HFF-Myc (cell line): ENCODE measurements at regions not wholly inside any gene's neighbourhood (a gene's known extent, or its start where the extent isn't known, plus 50 kb on each side); places are given as distances from the start of the nearest gene placed in this dataset.

ENCODE experiments used
- DNase-seq: peaks from one replicate; pipeline ENCODE4 v3.0.0-alpha.2; 2011; ENCODE audit warnings: low read depth; ENCODE audit errors: extremely low read depth
- H3K4me3 ChIP-seq: replicated peaks from 2 replicates; pipeline ENCODE4 v1.5.1; 2011; ENCODE audit warnings: low read depth, mild to moderate bottlenecking, control low read depth, low read length
- TF ChIP-seq, protein P1 (sequence below): IDR thresholded peaks from 2 replicates; pipeline ENCODE4 v1.5.1; 2012; ENCODE audit warnings: mild to moderate bottlenecking, low read depth, low read length, control low read depth; ENCODE audit errors: missing control alignments

DNA sequence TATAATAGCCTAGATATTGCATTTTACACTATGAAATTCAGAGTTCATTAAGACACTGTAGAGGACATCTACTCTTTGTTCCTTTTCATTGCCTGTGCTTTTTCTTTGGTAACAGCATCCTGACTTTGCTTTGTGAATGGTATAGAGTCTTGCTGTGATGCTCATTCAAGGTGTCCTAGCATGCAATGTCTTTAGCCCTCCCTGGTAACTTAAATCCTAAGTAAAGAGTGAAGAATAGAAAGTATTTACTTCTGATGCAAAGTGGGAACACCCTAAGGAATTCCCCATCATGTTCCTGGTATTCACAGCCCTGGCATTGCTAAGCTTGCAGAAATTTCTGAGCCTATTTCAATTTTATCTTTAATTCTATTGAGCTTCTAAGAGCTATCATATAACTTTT, 400.1 kb downstream of the FAT4 start:
- TF ChIP-seq, protein P1, sequence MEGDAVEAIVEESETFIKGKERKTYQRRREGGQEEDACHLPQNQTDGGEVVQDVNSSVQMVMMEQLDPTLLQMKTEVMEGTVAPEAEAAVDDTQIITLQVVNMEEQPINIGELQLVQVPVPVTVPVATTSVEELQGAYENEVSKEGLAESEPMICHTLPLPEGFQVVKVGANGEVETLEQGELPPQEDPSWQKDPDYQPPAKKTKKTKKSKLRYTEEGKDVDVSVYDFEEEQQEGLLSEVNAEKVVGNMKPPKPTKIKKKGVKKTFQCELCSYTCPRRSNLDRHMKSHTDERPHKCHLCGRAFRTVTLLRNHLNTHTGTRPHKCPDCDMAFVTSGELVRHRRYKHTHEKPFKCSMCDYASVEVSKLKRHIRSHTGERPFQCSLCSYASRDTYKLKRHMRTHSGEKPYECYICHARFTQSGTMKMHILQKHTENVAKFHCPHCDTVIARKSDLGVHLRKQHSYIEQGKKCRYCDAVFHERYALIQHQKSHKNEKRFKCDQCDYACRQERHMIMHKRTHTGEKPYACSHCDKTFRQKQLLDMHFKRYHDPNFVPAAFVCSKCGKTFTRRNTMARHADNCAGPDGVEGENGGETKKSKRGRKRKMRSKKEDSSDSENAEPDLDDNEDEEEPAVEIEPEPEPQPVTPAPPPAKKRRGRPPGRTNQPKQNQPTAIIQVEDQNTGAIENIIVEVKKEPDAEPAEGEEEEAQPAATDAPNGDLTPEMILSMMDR, result no peak
- no peak overlapping the region for H3K4me3 ChIP-seq

DNA sequence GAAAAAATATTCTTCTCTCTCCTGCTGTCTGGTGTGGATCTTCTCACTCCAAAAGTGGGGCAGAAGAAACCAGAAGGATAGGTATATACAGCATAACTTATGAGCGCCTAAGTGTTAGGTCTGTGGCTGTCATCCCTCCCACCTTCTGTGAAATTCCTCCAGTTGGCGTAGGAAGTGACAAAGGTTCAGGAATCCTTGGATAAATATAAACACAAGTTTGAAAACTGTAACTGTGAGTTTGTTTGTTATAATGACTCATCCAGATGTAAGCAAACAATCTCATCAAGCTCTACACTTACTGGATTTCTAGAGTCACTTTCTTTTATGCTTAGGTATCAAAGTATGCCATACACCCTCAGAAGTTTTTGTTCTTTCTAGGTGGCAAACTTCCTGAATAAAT, 405.2 kb downstream of the FAT4 start:
- DNase-seq, result no peak
- TF ChIP-seq, protein P1, result no peak
- H3K4me3 ChIP-seq, result no peak overlapping the region

More for the DNA sequence above, 400.1 kb downstream of the FAT4 start:
- DNase-seq, result no peak

DNA sequence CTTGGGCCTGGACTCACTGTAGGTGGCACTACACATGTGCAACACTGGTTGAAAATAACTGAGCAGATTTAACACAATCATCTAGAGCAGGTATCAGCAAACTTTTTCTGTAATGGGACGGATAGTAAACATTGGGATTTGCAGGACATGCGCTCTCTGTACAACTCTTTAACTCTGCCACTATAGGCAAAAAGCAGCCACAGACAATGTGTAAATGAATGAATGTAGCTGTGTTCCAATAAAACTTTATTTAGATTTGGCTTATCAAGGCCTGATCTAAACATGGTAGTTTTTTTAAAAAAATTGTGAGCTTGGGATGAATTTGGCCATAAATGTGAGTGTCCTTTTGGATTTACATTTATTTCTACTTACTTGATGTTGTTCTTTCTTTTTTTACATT, 407.3 kb downstream of the FAT4 start:
- no peak overlapping the region for H3K4me3 ChIP-seq
- TF ChIP-seq, protein P1, result no peak
- no peak for DNase-seq

DNA sequence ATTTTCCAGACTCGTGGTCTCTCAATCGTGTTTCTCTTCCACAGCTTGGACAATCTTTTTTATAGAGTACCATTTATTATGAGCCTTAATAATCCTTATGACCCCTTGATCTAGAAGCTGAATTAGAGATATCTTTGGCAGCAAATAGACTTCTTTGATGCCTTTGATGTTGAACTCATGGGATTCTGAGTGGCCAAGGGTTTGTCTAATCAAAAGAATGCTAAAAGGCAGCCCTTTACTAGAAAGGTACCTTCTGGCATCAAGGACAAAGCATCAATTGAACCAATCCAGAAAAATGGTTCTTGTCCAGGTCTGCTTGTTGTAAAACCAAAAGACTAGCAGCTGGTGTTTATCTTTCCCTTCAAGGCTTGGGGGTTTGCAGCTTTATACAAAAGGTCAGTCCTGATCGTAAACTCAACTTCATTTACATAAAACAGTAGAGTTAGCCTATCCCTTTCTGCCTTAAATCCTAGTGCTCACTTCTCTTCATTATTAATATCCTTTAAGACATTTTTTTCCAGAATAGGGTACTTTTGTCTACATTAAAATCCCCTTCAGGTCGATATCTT, 411.3 kb downstream of the FAT4 start:
- DNase-seq, result no peak
- H3K4me3 ChIP-seq, result no peak overlapping the region
- TF ChIP-seq, protein P1, result no peak

DNA sequence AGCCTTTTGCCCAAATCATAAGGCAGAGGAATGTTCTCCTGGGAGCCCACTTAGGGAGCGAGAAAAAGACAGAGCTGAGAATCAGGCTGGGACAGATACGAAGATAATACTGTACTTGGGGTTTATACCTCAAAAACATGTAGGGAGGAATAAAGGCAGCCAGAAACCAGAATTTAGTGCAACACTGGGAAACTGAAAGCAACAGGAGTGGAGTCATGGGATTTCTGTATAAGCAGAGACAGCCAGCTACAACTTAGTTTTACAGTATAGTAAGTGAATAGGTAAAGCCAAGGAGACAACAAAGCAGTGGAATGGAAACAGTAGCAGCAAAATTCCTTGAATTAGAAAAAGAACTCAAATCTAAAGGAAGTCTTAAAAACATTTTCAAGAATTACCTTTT, 413.2 kb downstream of the FAT4 start:
- no peak for DNase-seq
- TF ChIP-seq, protein P1, result no peak
- H3K4me3 ChIP-seq, result no peak overlapping the region

DNA sequence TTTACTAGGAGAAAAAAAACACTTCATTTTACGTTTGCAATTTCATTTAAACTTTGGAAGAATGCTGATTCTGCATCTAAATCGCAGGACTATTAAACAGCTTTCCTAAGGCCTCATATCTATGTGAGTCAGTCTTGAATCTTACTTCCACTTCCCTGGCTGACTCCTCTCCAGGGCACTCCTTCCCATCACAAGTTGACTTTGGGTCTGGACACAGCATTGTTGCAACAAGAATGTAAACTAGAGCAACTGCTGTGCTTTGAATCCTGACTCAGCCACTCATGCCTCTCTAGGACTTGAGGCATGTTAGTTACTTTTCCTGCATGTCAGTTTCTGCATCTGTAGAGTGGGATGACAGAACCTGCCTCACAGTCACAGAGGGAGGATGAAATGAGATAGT, 413.8 kb downstream of the FAT4 start:
- DNase-seq, result no peak
- TF ChIP-seq, protein P1, result no peak
- no peak overlapping the region for H3K4me3 ChIP-seq

DNA sequence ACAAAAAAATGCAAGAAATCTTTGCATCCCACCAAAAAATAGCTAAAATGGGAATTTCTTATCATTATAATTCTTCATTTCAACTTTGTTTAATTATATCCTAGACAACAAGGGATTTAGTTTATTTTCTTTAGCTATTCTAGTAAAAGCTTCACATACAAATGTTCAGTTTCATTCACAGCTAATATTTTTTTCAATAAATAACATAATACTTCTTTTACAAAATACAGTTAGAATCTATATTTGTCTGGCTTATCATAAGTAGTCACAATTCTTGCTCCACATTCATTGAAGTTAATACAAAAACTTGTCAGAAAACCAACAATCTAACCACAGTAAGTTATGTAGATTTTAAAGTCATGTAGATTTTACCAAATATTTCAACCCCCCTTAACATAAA, 414.4 kb downstream of the FAT4 start:
- TF ChIP-seq, protein P1, result no peak

More for the DNA sequence above, 414.4 kb downstream of the FAT4 start:
- no peak for DNase-seq
- no peak overlapping the region for H3K4me3 ChIP-seq
